Lower leg skin (tissue), 3 donors: ENCODE measurements at regions not wholly inside any gene's neighbourhood (a gene's known extent, or its start where the extent isn't known, plus 50 kb on each side); places are given as distances from the start of the nearest gene placed in this dataset.

Source experiments
- POLR2A ChIP-seq, 2 donors: fragments of 450-650 bp; IDR thresholded peaks; one replicate each; pipeline ENCODE4 v1.6.1; 2016 to 2017; ENCODE audit warnings: antibody characterized with exemption in 2 of 2, mild to moderate bottlenecking in 1 of 2, moderate library complexity in 1 of 2
- TF ChIP-seq, protein P1 (sequence below), 3 donors: fragments of 450-650 bp; IDR thresholded peaks; one replicate each; pipeline ENCODE4 v1.5.1; 2016; ENCODE audit warnings: antibody characterized with exemption in 3 of 3, mild to moderate bottlenecking in 3 of 3, moderate library complexity in 2 of 3

DNA sequence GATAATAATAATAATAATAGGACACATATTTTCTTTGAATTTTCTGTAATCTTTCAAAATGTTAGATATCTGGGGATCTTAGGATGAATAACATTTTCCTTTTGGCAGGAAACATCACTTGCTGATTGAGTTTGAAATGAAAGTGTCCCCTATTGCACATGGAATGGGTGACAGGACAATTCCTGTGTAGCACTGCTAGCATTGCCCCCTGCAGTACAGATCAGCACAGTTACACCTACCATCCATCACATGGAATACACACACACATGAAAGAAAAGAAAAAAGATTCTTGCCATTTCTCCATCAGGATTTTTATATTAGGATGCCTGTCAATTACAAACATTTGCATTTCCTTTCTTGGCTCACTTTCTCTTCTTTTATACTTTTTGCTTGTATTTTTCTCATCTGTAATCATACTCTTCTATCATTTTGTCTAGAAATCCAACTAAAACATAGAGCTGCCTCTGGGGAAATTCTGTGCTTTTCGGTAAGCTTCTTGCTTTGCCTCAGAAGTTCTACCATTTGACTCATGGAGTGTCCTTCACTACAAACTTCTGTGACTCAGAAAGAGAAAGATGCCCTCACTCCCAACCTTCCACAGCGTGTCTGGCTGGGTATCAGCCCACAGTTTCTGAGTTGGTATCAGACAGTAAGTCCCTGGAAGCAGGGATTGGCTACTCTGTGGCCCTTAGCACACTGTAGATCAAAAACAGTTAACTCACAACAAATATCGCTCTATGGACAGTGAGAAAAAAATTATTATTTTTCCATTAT is 641.2 kb downstream of the PTPRC start:
- TF ChIP-seq, protein P1, sequence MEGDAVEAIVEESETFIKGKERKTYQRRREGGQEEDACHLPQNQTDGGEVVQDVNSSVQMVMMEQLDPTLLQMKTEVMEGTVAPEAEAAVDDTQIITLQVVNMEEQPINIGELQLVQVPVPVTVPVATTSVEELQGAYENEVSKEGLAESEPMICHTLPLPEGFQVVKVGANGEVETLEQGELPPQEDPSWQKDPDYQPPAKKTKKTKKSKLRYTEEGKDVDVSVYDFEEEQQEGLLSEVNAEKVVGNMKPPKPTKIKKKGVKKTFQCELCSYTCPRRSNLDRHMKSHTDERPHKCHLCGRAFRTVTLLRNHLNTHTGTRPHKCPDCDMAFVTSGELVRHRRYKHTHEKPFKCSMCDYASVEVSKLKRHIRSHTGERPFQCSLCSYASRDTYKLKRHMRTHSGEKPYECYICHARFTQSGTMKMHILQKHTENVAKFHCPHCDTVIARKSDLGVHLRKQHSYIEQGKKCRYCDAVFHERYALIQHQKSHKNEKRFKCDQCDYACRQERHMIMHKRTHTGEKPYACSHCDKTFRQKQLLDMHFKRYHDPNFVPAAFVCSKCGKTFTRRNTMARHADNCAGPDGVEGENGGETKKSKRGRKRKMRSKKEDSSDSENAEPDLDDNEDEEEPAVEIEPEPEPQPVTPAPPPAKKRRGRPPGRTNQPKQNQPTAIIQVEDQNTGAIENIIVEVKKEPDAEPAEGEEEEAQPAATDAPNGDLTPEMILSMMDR (IDR thresholded peaks at IDR 0.05), result no peak
- no peak for TF ChIP-seq POLR2A (IDR thresholded peaks at IDR 0.05)
